Transverse colon (tissue), 4 donors: ENCODE measurements at regions not wholly inside any gene's neighbourhood (a gene's known extent, or its start where the extent isn't known, plus 50 kb on each side); places are given as distances from the start of the nearest gene placed in this dataset.

Source experiments
- DNase-seq: peaks from one replicate; pipeline ENCODE4 v3.0.0-alpha.2; 2019
- H3K27ac ChIP-seq, 4 donors: fragments of 200-600 bp; sonication (generic); 2 replicates each; pipeline ENCODE4 v1.5.1; 2016 to 2018; ENCODE audit warnings: inconsistent platforms in 4 of 4
- H3K27me3 ChIP-seq: fragments of 200-600 bp; sonication (generic); 2 replicates; pipeline ENCODE4 v1.5.1; 2017; ENCODE audit warnings: inconsistent platforms
- H3K36me3 ChIP-seq, 4 donors: fragments of 200-600 bp; sonication (generic); 2 replicates each; pipeline ENCODE4 v1.5.1; 2017 to 2019; ENCODE audit warnings: inconsistent platforms in 4 of 4
- H3K4me1 ChIP-seq, 4 donors: fragments of 200-600 bp; sonication (generic); 2 replicates each; pipeline ENCODE4 v1.5.1; 2017 to 2020; ENCODE audit warnings: inconsistent platforms in 4 of 4
- H3K4me3 ChIP-seq, 4 donors: fragments of 200-600 bp; sonication (generic); 1 replicate in 1 of 4; 2 replicates in 3 of 4; pipeline versions ENCODE4 v1.5.1 to v1.6.1; 2017 to 2019; ENCODE audit warnings: inconsistent platforms in 4 of 4
- H3K9me3 ChIP-seq, 2 donors: fragments of 200-600 bp; sonication (generic); 2 replicates each; pipeline ENCODE4 v1.5.1; 2017 to 2019; ENCODE audit warnings: inconsistent platforms in 2 of 2
- CTCF ChIP-seq, 5 experiments: fragments of 200-600 bp in 3 of 5; fragments of 450-650 bp in 2 of 5; sonication (generic) in 3 of 5; IDR thresholded peaks; 1 replicate in 2 of 5; 2 replicates in 3 of 5; pipeline ENCODE4 v1.5.1; 2016 to 2017; ENCODE audit warnings: antibody characterized with exemption in 5 of 5, inconsistent platforms in 3 of 5, mild to moderate bottlenecking in 2 of 5, moderate library complexity in 1 of 5
- EP300 ChIP-seq: sonication (generic); formaldehyde crosslinking; IDR thresholded peaks from one replicate; pipeline ENCODE4 v1.6.1; 2017; ENCODE audit warnings: antibody characterized with exemption, low read depth
- POLR2A ChIP-seq: fragments of 450-650 bp; IDR thresholded peaks from one replicate; pipeline ENCODE4 v1.6.1; 2016; ENCODE audit warnings: antibody characterized with exemption, mild to moderate bottlenecking, moderate library complexity
- POLR2AphosphoS5 ChIP-seq, 3 donors: sonication (generic); formaldehyde crosslinking; IDR thresholded peaks; one replicate each; pipeline ENCODE4 v1.6.1; 2016; ENCODE audit warnings: antibody characterized with exemption in 3 of 3
- WGBS, 2 donors: methylation state at CpG; one replicate each; pipeline ENCODE4 v1.1.5; 2018; ENCODE audit warnings: low coverage in 1 of 2; 5-methylcytosine and 5-hydroxymethylcytosine counted together
- in situ Hi-C, 4 donors: fragments of 200-750 bp; cut with MboI; loops; one replicate each; pipeline versions ENCODE4 v1.15.0 to v1.15.1; 2017; ENCODE audit warnings: low sequenced_read_pairs in 3 of 4, low pct_ligation_motif_present in 1 of 4, low pct_unique_long_range_greater_than_20kb in 1 of 4
- intact Hi-C: fragments of 100-400 bp; cut with DNase I; formaldehyde crosslinking; loops from one replicate; pipeline ENCODE4 v1.15.1; 2023; ENCODE audit warnings: low total_unique reads

GRCh38 chr15:62631076-62631724 lies 411.3 kb upstream of the TPM1 start:
- 87 to 96% methylated on average over 2 of the region's 2 CpGs for WGBS, 2 donors
- TF ChIP-seq POLR2AphosphoS5 (IDR thresholded peaks at IDR 0.05), result no peak
- TF ChIP-seq CTCF (IDR thresholded peaks at IDR 0.05), result no peak
- no peak for TF ChIP-seq EP300
- TF ChIP-seq POLR2A, result no peak
- DNase-seq, result no peak
- Histone ChIP-seq H3K27me3 (no peaks in the 10 kb centered on the region), H3K9me3 (no peaks in the 10 kb centered on the region), H3K4me1 (peaks cover 0 to under 1% (median 0%) of the 10 kb centered on the region in 4 donors), H3K27ac (no peak overlapping the region), H3K36me3 (no peaks in the 10 kb centered on the region), H3K4me3 (no peak overlapping the region)
- in situ Hi-C loops, result no loop called here
- intact Hi-C loops, result no loop called here

- Histone ChIP-seq H3K9me3 (no peaks in the 10 kb centered on the region), H3K4me3 (no peak overlapping the region), H3K27me3 (no peaks in the 10 kb centered on the region), H3K27ac (no peak overlapping the region), H3K36me3 (no peaks in the 10 kb centered on the region), H3K4me1 (peaks cover 0 to 28% (median 14%) of the 10 kb centered on the region in 4 donors)
- no peak for DNase-seq
- WGBS, 2 donors, result 43 to 66% methylated on average over 6 to 9 of the region's 9 CpGs
- intact Hi-C loops, result loop anchor here (1.0 kb wide), 1 partner anchor 32 kb away; no protein-coding TSS in a partner anchor
- in situ Hi-C loops, result no loop called here
- TF ChIP-seq POLR2A (no peak), POLR2AphosphoS5 (IDR thresholded peaks at IDR 0.05) (no peak), EP300 (no peak), CTCF (IDR thresholded peaks at IDR 0.05) (no peak)
Observed at GRCh38 chr15:62636823-62637573, 405.5 kb upstream of the TPM1 start.

- intact Hi-C loops (loop anchor here (1.0 kb wide), 1 partner anchor 32 kb away; no protein-coding TSS in a partner anchor), in situ Hi-C loops (no loop called here)
- Histone ChIP-seq H3K4me3 (no peak overlapping the region), H3K27ac (no peak overlapping the region), H3K36me3 (no peaks in the 10 kb centered on the region), H3K4me1 (peaks cover 0 to 28% (median 14%) of the 10 kb centered on the region in 4 donors), H3K27me3 (no peaks in the 10 kb centered on the region), H3K9me3 (no peaks in the 10 kb centered on the region)
- TF ChIP-seq POLR2AphosphoS5 (IDR thresholded peaks at IDR 0.05), result no peak
- WGBS, 2 donors, result 66% methylated on average over 5 of the region's 5 CpGs; no CpG with 5 or more reads in 1 of the 2 donors
- no peak for DNase-seq
Observed at GRCh38 chr15:62637574-62637897, 405.0 kb upstream of the TPM1 start.

GRCh38 chr15:62637950-62638619 lies 404.5 kb upstream of the TPM1 start:
- Histone ChIP-seq H3K4me3 (no peak overlapping the region), H3K27ac (no peak overlapping the region), H3K9me3 (no peaks in the 10 kb centered on the region), H3K27me3 (no peaks in the 10 kb centered on the region), H3K4me1 (peaks cover 0 to 28% (median 14%) of the 10 kb centered on the region in 4 donors), H3K36me3 (no peaks in the 10 kb centered on the region)
- TF ChIP-seq CTCF (IDR thresholded peaks at IDR 0.05) (no peak), POLR2A (no peak), POLR2AphosphoS5 (IDR thresholded peaks at IDR 0.05) (no peak), EP300 (no peak)
- intact Hi-C loops (loop anchor here (1.0 kb wide), 1 partner anchor 31 kb away; no protein-coding TSS in a partner anchor), in situ Hi-C loops (no loop called here)
- no peak for DNase-seq
- 54 to 59% methylated on average over 5 to 8 of the region's 8 CpGs for WGBS, 2 donors
